Limb (tissue), 2 donors: ENCODE measurements at regions not wholly inside any gene's neighbourhood (a gene's known extent, or its start where the extent isn't known, plus 50 kb on each side); places are given as distances from the start of the nearest gene placed in this dataset.

Experiments used
- DNase-seq, 2 donors: peaks; one replicate each; pipeline ENCODE4 v3.0.0-alpha.2; 2016; ENCODE audit errors: extremely low spot score in 2 of 2

- no peak for DNase-seq
These were observed 91.1 kb downstream of the IRF8 start for GRCh38 chr16:85989863-85990643.

DNA sequence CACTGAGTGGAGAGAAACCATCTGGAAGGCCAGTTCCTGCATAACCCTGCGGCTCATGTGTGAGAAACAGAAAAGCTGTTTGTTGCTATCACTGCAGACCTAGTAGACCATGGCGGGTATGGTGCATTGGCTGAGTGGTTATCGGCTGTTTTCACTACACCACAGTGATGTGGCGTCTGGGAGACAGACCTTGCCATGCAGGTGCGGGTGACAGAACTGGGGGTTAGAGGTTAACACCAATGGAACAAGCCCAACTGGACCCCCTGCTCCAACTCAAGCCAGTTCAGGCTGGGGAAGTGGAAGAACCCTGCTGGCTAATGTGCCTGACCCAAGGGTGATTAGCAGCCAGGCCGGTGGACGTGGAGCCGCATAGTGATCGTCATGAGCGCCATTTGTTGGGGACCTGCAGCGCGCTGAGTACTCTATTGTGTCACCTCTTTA lies 91.9 kb downstream of the IRF8 start:
- DNase-seq = no peak

GRCh38 chr16:85991425-85991824 lies 92.5 kb downstream of the IRF8 start:
- DNase-seq = no peak

DNA sequence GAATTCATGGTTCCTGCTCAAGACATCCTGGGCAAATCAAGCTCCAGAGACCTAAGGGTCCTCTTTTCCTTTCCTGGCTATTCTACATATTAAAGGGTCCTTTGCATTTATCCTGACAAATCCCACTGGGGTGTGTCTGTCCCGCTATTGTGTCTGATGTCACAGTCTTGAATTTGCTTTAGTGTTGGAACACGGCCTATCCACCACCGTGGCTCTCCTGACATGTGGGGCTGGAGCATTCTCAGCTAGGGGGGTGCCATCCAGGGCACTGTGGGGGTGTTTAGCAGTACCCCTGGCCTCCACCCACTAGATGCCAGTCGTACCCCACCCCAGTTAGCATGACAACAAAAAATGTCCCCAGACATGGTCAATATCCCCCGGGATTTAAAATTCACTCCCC lies 92.9 kb downstream of the IRF8 start:
- no peak for DNase-seq

- DNase-seq = no peak
These were observed 93.4 kb downstream of the IRF8 start for GRCh38 chr16:85992359-85992758.

DNA sequence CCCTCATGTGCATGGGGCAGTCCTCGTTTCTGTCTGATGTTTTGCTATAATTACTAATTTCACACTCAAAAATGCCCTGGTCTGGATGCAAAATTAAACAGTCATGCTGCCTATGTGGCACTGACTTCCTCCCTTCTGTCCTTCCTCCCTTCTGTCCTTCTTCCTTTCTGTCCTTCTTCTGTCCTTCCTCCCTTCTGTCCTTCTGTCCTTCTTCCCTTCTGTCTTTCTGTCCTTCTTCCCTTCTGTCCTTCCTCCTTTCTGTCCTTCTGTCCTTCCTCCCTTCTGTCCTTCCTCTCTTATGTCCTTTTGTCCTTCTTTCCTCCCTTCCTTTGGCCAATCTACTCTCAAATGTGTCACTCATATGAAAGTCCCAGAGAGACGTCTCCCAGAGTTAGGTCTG lies 93.8 kb downstream of the IRF8 start:
- no peak for DNase-seq

DNA sequence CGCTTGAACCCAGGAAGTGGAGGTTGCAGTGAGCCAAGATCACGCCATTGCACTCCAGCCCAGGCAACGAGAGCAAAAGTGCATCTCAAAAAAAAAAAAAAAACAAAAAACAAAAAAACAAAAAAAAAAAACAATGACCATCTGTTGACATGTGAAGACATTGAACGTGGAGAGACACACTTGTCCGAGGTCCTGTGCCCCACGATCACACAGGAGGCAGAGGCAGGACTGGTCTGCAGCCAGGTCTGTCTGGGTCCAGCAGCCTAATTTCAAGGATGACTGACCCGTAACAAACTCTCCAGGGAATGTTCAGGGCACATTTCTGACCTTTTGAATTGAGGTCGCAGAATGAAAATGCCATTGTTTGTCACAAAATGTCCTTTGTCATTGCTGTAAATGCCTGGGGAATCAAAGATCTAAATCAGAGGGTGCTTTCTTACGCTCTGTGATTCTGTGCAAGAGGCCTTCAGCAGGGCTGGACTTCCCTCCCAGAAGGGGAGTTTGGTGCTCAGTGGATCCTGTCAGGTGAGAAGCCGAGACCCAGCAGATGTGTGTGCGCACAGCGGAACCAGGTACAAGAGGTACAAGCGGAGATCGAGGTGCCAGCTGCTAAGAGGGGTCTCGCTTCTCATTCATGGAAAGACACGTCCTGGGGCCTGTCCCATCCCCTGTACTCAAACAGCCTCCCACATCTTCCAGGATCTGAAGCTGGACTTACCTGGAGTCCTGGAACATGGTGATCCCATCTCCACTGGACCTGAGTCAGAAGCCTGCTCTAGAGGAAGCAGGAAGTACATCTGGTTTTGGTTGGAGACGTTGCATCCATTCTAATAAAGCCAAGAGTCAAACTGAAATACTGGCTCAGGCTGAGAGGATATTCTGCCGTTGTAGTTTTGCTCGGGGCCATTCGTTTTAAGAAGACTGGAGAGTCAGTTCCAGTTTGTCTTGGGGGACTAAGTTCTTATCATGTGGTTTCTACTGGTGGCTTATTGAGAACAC lies 95.8 kb downstream of the IRF8 start:
- no peak for DNase-seq

- DNase-seq = no peak
These were observed 96.8 kb downstream of the IRF8 start for GRCh38 chr16:85995541-85996423.

DNA sequence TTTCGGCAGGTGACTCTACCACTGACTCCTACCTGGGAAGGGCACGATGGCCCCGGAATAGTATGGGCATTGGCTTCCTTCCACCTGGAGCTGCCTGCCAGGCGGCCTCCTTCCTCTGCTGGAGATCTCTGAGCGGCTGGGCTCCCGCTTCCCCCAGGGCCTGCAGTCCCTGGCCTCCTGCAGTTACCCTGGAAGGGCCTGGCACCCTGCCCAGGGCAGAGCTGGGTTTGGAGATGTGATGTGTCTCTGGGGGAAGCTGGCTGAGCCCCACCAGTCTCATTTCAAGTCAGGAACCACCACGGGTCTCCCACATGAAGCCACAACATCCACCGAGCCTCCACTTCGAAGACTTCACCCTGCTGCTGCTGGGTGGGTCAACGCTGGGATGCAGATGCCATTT lies 97.9 kb downstream of the IRF8 start:
- no peak for DNase-seq

DNA sequence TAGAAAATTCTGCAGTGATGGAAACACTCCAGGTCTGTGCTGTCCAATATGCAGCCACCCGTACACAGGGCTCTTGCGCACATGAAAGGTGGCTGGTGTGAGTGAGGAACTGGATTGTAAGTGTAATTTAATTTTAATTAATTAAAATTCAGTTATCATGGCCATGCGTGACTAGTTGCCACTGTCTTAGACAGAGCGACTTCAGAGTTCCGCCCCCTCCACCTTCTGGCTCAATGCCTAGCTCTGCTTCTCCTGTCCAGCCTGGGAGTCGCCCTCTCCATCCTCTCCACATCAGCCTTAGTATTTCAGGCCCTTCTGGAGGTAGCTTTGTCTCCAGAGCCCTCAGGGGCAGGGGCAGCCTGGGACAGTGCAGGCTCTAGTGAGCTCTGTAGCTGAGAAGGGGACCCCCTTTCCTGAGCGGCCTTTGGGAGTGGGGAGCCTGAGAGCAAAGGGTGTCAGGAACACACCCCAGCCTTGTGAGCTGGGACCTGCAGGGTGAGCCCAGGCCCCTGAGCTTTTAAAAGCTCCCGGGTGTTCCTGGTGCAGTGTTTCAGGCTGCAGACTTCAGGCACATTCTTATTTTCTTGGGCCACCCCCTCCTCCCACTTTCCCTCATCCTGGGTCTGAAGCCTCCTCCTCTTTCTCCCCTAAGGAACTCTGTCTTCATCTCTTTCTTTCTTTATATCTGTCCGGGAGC lies 99.4 kb downstream of the IRF8 start:
- peak in 1 of 2 donors; percentile 11 for DNase-seq

GRCh38 chr16:85998868-85999729 lies 100.1 kb downstream of the IRF8 start:
- DNase-seq = peak in 1 of 2 donors; percentile 3

- DNase-seq = peak in 1 of 2 donors; percentile 5
These were observed 100.8 kb downstream of the IRF8 start for GRCh38 chr16:85999778-86000177.

GRCh38 chr16:86002178-86002900 lies 103.4 kb downstream of the IRF8 start:
- peak in 1 of 2 donors; percentile 2 for DNase-seq

DNA sequence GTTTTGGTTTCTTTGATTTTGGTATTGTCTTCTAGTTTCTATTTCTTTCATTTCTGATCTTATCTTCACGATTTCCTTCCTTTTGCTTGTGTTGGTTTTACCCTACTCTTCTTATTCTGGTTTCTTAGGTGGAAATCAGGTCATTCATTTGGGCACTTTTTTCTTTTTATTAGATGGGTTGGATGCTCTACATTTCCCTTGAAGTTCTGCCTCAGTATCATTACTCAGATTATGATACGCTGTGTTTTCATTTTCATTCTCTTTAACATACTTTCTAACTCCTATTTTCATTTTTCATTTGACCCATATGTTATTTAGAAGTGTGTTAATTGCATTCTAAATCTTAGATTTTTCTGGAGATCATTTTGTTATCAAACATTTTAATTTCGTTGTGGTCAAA lies 108.6 kb downstream of the IRF8 start:
- no peak for DNase-seq

DNA sequence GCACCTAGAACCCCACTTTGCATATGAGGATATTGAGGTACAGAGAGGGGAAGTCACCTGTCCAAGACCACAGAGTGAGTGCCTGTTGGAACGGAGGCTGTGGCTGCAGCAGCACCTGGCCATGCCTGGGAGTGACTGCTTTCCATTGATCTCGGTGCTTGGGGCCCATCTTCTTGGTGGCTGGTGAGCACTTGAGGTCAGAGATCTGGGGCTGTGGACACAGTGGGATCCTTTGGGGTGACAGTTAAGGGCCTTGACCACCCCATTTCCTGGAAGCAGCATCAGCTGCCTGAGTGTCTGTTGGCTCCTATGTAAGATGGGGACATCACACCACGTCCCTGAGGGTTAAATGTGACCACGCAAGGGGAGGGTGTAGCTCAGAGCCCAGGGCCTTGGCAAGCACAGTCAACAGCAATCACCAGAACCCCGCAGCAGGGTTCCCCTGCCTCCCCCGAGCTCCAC lies 111.7 kb downstream of the IRF8 start:
- DNase-seq = peak in 1 of 2 donors; percentile 18

DNA sequence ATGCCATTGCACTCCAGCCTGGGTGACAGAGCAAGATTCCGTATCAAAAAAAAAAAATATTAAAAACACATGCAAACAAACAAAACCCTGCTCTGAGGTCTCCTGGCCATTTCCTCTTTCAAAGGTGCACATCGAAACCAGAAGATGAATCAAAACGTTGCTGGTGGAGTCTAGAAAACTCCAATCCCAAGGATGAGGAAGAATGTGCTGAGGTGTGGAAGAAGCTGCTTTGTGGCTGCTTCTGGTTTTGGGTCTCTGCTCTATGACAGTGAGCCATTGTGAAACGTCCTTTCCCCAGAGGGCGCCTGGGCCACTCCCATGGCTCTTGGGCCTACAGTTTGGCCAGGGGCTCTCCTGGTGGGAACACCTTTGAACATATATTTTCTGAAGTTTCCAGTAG lies 112.6 kb downstream of the IRF8 start:
- DNase-seq = peak in 1 of 2 donors; percentile 14

DNA sequence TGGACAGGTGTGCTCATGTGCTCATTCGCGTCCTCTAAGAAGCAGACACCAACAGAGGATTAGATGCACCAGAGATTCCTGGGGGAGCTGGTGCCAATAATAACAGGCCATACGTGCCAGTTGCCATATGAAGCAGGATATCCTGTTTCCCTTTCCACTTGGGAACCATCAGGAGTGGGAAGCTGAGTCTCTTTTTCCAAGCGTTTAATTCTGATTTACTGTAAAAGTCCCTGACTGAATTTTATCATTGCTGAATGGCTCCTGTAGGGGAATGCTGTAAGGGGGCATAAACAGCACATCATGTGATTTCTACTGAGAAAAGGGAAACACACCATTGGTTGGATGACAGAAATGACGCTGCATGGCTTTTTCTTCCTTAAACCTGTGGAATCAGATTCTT lies 113.3 kb downstream of the IRF8 start:
- DNase-seq = peak in 1 of 2 donors; percentile 9

GRCh38 chr16:86013867-86014266 lies 114.9 kb downstream of the IRF8 start:
- DNase-seq = no peak

DNA sequence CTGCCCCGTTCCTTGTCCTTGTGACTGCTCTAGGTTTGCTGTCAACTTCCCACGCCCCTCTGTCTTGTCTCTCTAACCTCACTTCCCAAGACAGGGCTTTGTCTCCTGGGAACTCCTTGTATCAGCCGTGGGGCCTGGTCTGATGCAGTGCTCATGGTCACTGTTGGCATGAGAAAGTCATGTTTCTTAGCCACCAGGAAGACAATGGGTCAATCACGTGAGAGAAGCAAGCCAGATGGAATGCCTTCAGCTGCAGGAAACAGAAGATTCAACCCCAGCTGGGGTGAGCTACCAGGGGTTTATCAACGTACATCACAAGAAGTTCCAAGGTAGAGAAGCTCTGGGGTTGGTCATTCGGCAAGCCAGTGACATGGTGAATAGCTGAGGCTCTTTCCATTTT lies 116.6 kb downstream of the IRF8 start:
- no peak for DNase-seq
